Ramos (cell line): ENCODE measurements at regions not wholly inside any gene's neighbourhood (a gene's known extent, or its start where the extent isn't known, plus 50 kb on each side); places are given as distances from the start of the nearest gene placed in this dataset.

ENCODE experiments used
- in situ Hi-C: fragments of 300-500 bp; cut with MboI; formaldehyde crosslinking; loops from one replicate; pipeline ENCODE4 v1.14.3; 2022; ENCODE audit warnings: low sequenced_read_pairs; ENCODE audit not compliant: unreplicated experiment

DNA sequence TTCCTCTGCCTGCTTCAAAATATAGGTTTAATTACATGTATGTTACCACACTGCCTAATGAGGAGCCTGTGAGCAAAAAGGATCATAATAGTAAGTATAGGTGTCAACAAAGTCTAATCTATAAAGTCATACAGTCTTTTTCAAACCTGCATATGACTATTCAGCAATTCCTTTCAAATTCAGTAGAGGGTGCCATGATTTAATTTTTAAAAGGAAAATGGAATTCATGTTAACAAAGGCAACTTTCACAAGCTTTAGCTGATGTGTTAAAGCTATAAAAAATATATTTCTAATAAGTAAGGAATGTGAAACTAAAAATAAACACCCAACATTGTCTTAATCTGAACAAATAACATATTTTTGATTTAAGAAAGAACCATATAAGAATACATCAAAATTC, 52.1 kb downstream of the MPP7 start:
- in situ Hi-C loops, result loop anchor here (10.0 kb wide), 1 partner anchor 124 kb away; no protein-coding TSS in a partner anchor

DNA sequence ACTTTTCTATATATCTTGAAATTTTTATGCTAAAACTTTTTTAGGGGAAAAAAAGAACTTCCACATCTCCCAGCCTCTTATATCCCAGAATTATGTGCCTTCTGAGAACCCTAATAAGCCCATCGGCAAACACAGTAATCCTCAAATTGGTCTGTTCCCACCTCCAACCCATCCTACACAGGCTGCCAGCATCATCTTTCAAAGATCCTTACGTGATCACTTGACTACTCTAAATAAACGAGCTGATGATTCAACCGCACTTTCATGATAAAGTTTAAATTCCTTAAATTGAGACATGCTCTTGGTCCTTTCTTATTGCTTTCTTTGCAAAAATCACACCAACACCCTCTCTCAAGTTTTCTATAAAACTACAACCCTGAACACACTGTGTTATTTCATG, 52.5 kb downstream of the MPP7 start:
- in situ Hi-C loops, result loop anchor here (10.0 kb wide), 1 partner anchor 124 kb away; no protein-coding TSS in a partner anchor

DNA sequence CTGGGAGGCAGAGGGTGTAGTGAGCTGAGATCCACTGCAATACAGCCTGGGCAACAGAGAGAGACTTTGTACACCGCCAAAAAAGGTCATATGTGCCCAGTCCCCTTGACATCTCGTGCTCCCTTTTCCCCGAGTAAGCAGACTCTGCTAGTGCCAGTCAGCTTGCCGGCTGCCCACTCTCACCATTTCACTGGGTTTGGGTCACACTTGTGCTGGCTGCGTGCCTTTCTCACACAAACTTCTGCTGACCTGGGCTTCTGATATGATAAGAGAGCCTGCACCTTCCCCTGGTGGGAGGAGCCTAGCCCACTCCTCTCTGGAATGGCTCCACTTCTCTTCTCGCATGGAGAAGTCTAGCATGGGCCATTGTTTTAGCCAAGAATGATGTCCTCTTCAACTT, 53.4 kb downstream of the MPP7 start:
- in situ Hi-C loops, result loop anchor here (25.0 kb wide), 1 partner anchor 687 kb away; no protein-coding TSS in a partner anchor

DNA sequence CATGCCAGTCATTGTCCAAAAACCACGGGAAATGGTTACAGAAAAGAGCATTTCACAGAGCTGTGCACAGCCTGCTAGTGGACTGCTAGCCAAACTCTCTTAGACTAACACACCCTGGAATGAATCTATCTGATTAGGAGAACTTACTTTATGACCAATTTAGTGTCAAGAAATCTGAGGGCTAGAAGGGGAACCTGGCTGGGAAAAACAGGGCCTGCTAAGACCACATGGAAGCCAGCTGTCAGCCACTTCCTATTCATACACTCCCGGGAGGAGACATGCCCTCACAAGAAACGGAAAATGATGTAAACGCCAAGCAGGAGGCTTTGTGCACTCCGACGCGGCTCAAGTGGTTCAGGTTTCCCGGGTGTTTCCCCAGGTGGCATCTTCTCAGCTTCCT, 54.8 kb downstream of the MPP7 start:
- in situ Hi-C loops, result loop anchor here (25.0 kb wide), 1 partner anchor 686 kb away; no protein-coding TSS in a partner anchor

DNA sequence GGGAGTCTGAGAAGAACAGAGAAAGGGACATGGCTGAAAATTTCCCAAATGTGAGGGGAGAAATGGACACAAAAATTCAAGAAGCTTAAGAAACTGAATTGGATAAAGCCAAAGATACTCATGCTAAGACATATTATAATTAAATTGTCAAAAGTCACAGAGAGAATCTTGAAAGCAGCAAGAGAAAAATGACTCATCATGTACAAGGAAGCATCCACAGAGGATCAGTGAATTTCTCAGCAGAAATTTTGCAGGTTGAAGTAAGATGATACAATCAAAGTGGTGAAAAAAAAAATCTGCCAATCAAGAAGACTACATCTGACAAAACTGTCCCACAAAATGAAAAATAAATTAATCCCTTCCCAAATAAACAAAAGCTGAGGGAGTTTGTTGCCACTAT, 56.8 kb downstream of the MPP7 start:
- in situ Hi-C loops, result loop anchor here (25.0 kb wide), 1 partner anchor 684 kb away; no protein-coding TSS in a partner anchor

DNA sequence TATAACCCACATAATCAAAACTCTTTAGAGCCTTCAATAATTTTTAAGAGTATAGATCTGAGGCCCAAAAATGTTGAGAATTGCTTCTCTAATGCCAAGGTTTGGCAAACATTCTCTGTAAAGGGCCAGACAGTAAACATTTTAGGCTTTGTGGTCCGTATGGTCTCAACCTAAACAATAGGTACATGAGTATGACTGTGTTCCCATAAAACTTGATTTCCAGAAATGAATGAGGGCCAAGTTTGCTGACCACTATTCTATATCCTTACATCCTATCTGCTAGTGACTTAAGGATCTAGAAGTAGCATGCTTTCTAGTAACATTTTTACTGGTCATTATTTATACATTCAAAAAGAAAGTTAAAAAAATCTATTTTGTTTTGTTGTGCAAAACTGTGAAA, 58.9 kb downstream of the MPP7 start:
- in situ Hi-C loops, result loop anchor here (25.0 kb wide), 1 partner anchor 682 kb away; no protein-coding TSS in a partner anchor

DNA sequence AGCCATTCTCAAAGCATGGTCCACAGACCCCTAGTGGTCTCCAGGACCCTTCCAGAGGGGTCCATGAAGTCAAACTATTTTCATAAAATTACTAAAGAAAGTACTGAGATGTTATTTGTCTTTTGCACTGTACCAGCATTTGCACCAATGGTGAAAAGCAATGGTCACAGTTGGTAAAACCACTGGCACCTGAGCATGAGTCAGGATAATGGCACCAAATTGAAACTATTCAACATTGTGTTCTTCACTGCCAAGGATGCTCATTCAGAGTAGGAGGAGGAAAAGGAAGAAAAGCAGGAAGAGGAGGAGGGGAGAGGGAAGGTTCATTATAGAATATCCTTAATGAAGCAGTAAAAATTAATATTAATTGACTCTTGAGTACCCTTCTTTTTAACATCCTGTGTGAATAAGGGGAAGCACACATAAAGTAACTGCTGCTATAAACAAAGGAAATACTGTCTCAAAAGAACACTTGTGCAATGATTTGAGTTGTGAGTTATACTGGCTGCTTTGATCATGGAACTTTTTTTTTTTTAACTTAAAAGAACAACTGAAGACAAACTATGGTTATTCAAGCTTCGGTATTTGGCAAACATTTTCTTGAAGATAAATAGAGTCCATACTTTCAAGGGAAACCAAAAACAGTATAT, 60.2 kb downstream of the MPP7 start:
- in situ Hi-C loops, result loop anchor here (25.0 kb wide), 1 partner anchor 680 kb away; no protein-coding TSS in a partner anchor

DNA sequence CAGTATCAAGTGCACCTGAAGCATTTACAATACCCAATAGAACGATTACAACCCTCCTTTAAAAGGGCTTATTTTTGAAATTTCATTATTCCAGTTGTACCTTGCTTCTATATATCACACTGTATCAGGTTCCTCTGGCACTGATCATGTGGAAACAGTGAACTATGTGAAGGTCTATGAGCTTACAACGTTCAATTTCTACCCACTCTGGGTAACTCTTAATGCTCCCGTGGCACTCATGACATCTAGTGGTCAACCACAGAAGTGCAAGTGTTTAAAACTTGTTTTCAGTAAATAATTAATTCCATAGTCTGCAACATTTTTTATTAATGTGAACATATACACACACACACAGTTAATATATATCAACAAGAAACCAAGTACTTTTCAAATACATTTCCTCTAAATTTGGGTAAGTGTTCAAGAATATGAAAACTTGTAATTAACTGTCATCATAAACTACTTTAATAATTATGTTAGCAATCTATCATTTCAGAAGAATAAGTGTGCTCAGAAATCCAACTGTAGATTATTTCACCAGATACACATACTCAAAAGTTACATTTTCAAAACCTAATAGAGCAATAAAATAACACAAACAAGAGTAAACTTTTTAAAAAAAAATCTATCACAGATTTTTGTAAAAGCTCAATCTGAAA, 61.0 kb downstream of the MPP7 start:
- in situ Hi-C loops, result loop anchor here (25.0 kb wide), 1 partner anchor 680 kb away; no protein-coding TSS in a partner anchor

DNA sequence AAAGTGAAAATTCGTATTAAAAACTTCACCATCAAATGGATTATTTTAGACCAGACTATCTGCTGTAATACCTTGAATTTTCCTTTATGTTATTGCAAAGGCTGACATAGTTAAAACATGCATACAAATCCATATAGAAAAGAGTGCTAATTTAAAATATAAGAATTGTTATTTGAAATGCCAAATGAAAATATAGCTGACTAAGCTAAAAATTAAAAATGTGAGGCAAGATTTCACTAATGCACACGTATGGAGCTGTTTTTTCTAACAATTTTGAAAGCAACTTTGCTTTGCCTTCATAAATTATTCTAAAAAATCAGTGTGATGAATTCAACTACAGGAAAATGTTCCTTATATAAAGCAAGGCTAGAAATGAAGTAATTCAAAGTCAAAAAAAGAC, 62.5 kb downstream of the MPP7 start:
- in situ Hi-C loops, result loop anchor here (25.0 kb wide), 1 partner anchor 678 kb away; no protein-coding TSS in a partner anchor

DNA sequence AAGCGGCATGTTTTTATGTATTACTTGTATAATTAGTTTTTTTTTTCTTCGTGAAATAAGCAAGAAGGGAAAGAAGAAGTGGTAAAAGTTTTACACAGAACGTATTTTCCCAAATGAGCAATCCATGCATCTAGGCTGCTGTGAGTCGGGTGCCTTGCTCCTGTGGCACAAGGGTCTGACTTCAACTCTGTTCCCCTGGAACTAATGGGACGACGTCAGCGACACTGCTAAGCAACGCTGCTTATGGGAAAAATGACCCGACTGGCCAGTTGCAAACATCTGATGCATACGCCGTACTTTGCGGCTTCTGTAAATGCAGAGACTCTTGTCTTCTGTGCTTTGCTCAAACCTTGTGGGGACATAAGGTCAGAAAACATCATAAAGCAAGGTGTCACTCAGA, 66.3 kb downstream of the MPP7 start:
- in situ Hi-C loops, result loop anchor here (25.0 kb wide), 1 partner anchor 674 kb away; no protein-coding TSS in a partner anchor

DNA sequence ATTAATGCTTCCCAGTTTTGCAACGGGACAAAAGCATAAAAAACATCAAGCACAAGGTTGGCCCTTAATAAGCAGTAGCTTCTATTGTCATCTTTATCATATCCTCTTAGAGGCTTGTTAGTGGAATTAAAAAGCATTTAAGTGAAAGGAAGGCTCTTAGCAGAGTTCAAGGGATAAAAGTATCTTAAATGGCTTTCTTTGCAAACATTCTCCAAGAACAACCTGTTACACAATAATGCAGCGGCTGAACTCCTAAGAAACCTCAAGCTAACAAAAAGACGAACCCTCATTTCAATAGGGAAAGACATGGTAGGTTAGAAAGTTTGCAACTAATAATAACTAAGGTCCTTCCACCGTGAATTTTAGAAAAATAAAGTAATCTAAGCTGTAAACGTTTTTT, 82.1 kb downstream of the MPP7 start:
- in situ Hi-C loops, result no loop called here

DNA sequence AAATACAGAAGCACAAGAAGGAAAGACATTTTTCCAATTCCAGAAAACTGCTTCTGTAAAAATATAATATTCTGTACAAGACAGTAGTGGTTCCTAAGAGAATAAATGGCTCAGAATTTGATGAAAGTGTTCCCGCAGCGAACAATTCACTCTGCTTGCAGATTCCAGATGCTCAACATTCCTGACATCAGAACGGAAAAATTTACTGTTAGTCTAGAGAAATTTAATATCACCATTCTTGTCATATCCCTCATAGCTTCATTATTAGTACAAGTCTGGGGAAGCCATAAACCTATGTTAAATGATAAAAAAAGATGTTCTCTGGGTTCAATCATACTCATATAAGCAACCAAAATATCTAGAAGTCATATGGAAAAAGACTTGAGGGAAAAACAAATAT, 83.6 kb downstream of the MPP7 start:
- in situ Hi-C loops, result no loop called here

DNA sequence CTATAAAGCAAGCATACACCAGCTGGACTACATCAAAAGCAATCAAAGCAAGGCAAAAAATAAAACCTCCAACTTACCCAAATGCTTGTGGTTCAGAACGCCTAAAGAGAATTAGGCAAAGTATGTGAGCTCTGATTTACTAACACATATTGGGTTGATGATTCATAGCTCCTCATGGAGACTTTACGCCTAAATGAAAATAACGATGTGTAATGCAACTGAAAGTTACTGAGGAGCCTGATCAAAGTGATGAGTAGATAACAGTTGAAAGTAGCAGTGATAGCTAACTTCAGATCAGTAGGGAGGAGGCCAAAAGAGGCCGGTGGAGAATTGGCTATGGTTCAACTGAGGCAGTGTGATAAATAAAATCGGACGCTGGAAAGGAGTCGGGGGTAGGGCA, 85.0 kb downstream of the MPP7 start:
- in situ Hi-C loops, result no loop called here

DNA sequence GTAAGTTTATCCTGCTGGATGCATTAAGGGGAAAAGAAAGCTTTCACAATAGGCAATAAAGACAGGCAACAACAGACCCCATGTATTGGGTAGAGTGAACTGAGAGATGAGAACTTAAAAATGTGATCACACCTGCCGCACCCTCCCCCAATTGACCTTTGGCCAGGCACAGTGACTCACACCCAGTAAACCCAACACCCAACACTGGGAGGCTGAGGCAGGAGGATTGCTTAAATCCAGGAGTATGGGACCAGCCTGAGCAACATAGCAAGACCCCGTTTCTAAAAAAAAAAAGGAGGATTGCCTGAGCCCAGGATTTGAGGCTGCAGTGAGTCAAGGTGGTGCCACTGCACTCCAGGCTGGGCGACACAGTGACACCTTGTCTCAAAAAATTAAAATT, 86.9 kb downstream of the MPP7 start:
- in situ Hi-C loops, result no loop called here

DNA sequence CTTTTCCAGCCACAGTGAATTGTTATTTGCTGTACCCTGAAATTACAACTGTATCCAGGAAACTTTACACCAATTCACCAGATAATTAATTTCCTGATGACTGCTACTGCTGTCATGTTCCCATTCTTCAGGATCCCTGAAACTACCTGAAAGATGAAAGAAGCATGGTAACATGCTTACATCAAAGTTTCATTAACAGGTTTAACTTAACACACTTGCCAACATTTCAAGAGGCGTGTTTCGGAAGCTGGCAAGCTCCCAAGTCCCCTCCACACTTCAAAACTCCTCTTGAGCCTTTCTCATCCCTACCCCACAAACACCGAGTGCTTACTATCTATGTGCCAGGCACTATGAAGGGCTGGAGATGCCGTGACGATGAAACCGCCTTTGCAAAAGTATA, 88.6 kb downstream of the MPP7 start:
- in situ Hi-C loops, result no loop called here

DNA sequence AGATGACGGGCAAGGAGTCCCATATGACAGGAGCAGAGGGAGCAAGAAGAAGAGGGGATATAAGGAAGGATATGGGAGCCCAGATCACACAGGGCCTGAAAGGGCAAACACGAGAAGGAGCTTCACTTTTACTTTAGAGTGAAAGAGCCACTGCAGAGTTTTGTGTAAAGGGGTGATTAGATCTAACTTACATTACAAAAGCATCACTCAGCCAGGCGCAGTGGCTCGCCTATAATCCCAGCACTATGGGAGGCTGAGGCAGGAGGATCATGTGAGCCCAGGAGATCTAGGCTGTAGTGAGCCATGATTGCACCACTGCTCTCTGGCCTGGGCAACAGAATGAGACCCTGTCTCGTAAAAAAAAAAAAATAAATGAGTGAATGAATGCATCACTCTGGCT, 91.1 kb downstream of the MPP7 start:
- in situ Hi-C loops, result no loop called here

DNA sequence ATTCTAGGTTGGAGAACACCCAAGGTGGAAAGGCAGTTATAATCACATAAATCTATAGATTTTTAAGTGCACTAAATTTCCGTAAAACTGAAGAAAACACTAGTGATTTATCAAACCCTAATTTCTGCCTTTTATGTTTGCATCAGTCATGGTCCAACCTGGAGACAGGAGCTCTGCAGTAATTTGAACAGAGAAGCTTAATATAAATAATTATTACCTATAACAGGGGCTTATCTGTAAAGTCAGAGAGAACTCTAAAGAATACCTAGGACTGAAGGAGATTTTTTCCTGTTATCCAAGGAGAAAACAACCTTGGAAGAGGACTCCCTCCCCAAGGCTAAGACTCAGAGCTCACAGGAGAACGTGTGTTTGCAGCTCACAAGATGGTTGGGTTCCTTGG, 95.1 kb downstream of the MPP7 start:
- in situ Hi-C loops, result no loop called here

DNA sequence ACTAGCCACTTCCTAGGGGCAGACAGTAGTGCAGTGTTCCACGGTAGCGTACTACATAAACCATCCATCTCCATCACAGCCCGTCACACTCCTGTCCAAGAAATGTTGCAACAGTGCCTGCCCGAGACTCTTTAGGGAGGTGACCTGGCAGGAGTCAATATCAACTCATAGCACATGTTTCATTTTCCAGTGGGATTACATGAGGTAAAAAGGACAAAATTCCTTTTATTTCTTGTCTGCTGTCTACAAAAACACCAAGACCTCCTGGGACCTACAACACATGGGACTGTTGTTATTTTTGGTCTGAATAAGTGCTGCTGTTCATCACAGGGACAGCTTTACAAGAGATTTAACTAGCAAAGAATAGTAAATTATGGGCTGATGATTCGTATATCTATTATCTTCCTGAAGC, 99.9 kb downstream of the MPP7 start:
- in situ Hi-C loops, result no loop called here

DNA sequence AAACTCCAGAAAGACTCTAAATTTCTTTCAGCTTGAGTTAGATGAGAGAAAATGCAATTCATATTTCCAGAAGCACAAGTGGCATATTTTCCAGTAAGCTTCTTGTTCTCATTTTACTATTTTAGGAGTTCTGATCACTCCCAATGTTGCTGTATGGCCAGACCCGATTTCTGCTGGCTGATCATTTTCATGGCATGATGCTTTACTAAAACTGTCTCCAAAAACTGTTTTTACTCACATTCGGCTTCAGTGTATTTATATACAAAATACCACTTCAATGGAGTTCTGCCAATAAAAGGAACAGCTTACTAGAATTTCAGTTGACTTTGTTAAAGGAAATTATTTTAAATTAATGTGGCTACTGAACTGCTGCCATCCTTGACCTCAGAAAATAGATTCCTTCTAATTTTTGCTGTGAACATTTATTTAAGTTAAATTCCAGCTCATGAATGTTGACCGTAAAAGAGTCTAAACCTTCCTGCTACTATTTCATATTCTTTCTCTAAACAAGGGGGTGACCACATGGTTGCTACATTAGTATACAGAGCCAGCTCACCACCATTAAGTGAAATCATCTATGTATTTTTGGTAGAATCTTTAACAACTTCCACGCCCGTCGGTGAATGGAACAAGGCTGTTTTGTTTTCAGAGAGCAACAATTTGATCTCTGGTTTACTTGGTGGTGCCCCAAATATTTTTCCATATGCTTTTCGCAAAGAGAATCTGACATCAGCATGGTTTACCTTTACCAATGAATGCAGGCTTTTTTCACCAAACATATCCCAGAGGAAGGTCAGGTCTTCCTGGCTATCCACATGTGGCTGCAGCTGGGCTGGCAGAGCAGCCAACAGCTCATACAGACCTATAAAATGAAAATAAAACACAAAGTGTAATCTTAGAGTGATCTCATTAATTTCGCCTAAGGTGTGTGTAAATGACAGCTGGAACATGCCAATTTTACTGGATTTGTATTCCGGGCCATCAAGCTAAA, 101.2 kb downstream of the MPP7 start:
- in situ Hi-C loops, result no loop called here

DNA sequence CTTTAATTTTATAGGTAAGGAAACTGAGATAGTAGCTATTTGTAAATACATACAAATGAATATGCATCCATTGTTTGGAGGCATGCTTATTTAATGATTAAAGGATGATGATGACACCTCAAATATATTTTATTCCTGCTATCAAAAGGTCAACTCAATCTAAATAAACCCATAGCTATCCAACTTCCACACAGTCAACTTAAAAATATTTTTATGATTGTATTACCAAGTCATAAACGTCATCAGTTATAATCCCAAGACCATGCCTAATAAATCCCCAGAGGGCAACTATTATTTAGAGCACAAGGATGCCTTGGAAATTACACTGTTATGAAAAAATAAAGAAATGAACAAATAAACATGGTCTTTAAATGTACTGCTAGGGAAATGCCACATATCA, 102.1 kb downstream of the MPP7 start:
- in situ Hi-C loops, result no loop called here
